Neutrophil (primary cell): ENCODE measurements at regions not wholly inside any gene's neighbourhood (a gene's known extent, or its start where the extent isn't known, plus 50 kb on each side); places are given as distances from the start of the nearest gene placed in this dataset.

Experiments used
- H3K27ac ChIP-seq: fragments of 200-600 bp; sonication (generic); 2 replicates; pipeline ENCODE4 v1.5.1; 2016; ENCODE audit warnings: mild to moderate bottlenecking, moderate library complexity
- H3K27me3 ChIP-seq: fragments of 200-600 bp; sonication (generic); 2 replicates; pipeline ENCODE4 v1.6.0; 2016; ENCODE audit warnings: mild to moderate bottlenecking
- H3K36me3 ChIP-seq: fragments of 200-600 bp; sonication (generic); 2 replicates; pipeline ENCODE4 v1.5.1; 2017
- H3K4me1 ChIP-seq, 2 experiments: fragments of 200-600 bp in 1 of 2; sonication (generic) in 1 of 2; 1 replicate in 1 of 2; 2 replicates in 1 of 2; pipeline versions ENCODE4 v1.5.1 to v1.6.1; 2013 to 2016; ENCODE audit warnings: low read depth in 1 of 2, low read length in 1 of 2, mild to moderate bottlenecking in 1 of 2, moderate library complexity in 1 of 2; ENCODE audit not compliant: control insufficient read depth in 1 of 2, insufficient read depth in 1 of 2
- H3K4me3 ChIP-seq, 2 experiments: fragments of 200-600 bp in 1 of 2; sonication (generic) in 1 of 2; 1 replicate in 1 of 2; 2 replicates in 1 of 2; pipeline ENCODE4 v1.5.1; 2013 to 2016; ENCODE audit warnings: low read depth in 1 of 2, low read length in 1 of 2, mild to moderate bottlenecking in 1 of 2, moderate library complexity in 1 of 2
- H3K9me3 ChIP-seq: fragments of 200-600 bp; sonication (generic); 2 replicates; pipeline ENCODE4 v1.5.1; 2016
- TF ChIP-seq, protein P1 (sequence below): fragments of 200-600 bp; sonication (generic); IDR thresholded peaks from 2 replicates; pipeline ENCODE4 v1.5.1; 2016; ENCODE audit warnings: antibody characterized with exemption

DNA sequence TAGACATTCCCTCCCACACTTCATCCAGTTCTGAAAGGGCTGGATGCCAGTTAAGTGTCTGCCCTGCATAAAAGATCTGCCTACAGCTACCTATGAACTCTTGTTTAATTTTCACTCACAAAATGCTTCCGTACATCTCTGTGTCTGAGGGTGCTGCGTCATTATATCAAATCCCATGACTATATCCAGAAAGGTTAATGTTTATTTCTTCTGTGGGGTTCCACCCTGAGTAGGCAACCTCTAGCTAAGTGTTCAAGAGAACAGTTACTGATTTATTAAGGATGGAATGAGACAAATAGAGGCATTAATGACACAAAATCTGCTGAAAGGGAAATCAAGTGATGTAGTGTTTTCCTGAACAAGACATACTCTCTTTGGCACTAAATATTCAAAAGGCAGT lies 220.2 kb downstream of the MTHFS start:
- no peaks in the 10 kb centered on the region for H3K4me1 ChIP-seq
- no peak overlapping the region for H3K4me3 ChIP-seq
- H3K9me3 ChIP-seq, result no peaks in the 10 kb centered on the region
- TF ChIP-seq, protein P1, sequence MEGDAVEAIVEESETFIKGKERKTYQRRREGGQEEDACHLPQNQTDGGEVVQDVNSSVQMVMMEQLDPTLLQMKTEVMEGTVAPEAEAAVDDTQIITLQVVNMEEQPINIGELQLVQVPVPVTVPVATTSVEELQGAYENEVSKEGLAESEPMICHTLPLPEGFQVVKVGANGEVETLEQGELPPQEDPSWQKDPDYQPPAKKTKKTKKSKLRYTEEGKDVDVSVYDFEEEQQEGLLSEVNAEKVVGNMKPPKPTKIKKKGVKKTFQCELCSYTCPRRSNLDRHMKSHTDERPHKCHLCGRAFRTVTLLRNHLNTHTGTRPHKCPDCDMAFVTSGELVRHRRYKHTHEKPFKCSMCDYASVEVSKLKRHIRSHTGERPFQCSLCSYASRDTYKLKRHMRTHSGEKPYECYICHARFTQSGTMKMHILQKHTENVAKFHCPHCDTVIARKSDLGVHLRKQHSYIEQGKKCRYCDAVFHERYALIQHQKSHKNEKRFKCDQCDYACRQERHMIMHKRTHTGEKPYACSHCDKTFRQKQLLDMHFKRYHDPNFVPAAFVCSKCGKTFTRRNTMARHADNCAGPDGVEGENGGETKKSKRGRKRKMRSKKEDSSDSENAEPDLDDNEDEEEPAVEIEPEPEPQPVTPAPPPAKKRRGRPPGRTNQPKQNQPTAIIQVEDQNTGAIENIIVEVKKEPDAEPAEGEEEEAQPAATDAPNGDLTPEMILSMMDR, result no peak
- H3K27me3 ChIP-seq, result peaks cover 92% of the 10 kb centered on the region
- H3K27ac ChIP-seq, result no peak overlapping the region
- H3K36me3 ChIP-seq, result no peaks in the 10 kb centered on the region

DNA sequence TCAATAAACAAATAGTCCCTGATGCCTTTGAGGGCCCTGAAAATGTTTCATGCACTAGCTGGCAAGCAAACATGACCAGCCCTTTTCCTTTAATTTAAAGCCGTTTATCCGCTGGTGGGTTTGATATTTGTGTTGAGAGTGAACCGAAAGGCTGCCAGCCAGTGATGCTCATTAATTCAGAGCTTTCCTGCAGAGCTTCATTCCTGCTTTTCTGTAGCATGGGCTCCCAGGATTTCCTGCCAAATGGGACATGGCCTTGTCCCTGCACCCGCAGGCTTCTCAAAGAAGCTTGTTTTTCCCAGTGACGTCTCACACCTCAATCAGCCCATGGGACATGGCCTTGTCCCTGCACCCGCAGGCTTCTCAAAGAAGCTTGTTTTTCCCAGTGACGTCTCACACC lies 219.6 kb downstream of the MTHFS start:
- no peaks in the 10 kb centered on the region for H3K36me3 ChIP-seq
- no peak overlapping the region for H3K4me3 ChIP-seq
- TF ChIP-seq, protein P1, result no peak
- H3K27me3 ChIP-seq, result peaks cover 90% of the 10 kb centered on the region
- H3K4me1 ChIP-seq, result no peaks in the 10 kb centered on the region
- no peaks in the 10 kb centered on the region for H3K9me3 ChIP-seq
- H3K27ac ChIP-seq, result no peak overlapping the region

GRCh38 chr15:79678032-79678701 lies 218.6 kb downstream of the MTHFS start:
- Histone ChIP-seq H3K4me1 (no peaks in the 10 kb centered on the region), H3K36me3 (no peaks in the 10 kb centered on the region), H3K9me3 (no peaks in the 10 kb centered on the region), H3K4me3 (no peak overlapping the region), H3K27ac (no peak overlapping the region), H3K27me3 (peaks cover 89% of the 10 kb centered on the region)
- TF ChIP-seq, protein P1, result no peak

- no peaks in the 10 kb centered on the region for H3K9me3 ChIP-seq
- H3K4me3 ChIP-seq, result no peak overlapping the region
- H3K4me1 ChIP-seq, result no peaks in the 10 kb centered on the region
- peaks cover 84% of the 10 kb centered on the region for H3K27me3 ChIP-seq
- TF ChIP-seq, protein P1, result no peak
- H3K27ac ChIP-seq, result no peak overlapping the region
- H3K36me3 ChIP-seq, result no peaks in the 10 kb centered on the region
Measured at GRCh38 chr15:79680720-79681119, 216.1 kb downstream of the MTHFS start.

DNA sequence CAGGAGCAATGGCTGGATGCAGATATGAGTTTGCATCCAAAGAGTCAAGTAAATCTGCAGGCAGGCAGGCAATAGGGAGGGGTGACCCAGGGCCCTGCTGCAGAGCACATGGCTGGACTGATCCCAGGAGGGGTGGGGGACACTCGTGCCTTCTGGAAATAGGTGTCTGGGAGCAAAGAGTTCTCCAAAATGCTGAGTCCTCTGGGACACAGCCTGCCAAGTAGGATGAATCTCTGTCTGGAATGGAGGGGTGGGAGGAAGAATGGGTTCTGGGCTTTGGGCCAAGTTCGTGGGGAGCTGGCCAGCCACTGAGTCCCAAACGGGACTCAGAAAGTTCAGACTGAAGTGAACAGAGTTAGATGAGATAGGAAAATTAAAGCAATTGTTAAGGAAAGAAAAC lies 214.5 kb downstream of the MTHFS start:
- Histone ChIP-seq H3K27me3 (peaks cover 79% of the 10 kb centered on the region), H3K36me3 (no peaks in the 10 kb centered on the region), H3K4me1 (no peaks in the 10 kb centered on the region), H3K4me3 (no peak overlapping the region), H3K9me3 (no peaks in the 10 kb centered on the region), H3K27ac (no peak overlapping the region)
- TF ChIP-seq, protein P1, result no peak
